IMR-90 (cell line): ENCODE measurements at regions not wholly inside any gene's neighbourhood (a gene's known extent, or its start where the extent isn't known, plus 50 kb on each side); places are given as distances from the start of the nearest gene placed in this dataset.
A peak's percentile ranks its signal among the peaks of the same experiment; 100 is the strongest.

Source experiments
- ATAC-seq: fragments of 200-7000 bp; cut with Tn5 transposase; 2 replicates; pipeline ENCODE4 v1.9.1; 2020; ENCODE audit warnings: low read depth, mild to moderate bottlenecking, moderate library complexity
- BruUV-seq: library from RNA; stranded (reverse); fragments of 400-500 nt; replicated peaks from 2 replicates; lab custom pipeline; 2021; lab: Mats Ljungman, UMichigan
- CTCF ChIA-PET: fragments of 300-600 bp; formaldehyde crosslinking; extraction: SDS; loops from one replicate; lab custom pipeline; 2021; ENCODE audit warnings: antibody characterized with exemption; lab: Yijun Ruan, JAX
- POLR2A ChIA-PET: fragments of 300-600 bp; sonication (Branson Sonifier 250); formaldehyde crosslinking; loops from one replicate; lab custom pipeline; 2022; ENCODE audit warnings: antibody characterized with exemption; ENCODE audit not compliant: unreplicated experiment; lab: Charles Lee
- DNase-seq: peaks from one replicate; pipeline ENCODE4 v3.0.0; 2013
- H2AFZ ChIP-seq: replicated peaks from 2 replicates; pipeline ENCODE3; 2013; ENCODE audit warnings: low read length, mild to moderate bottlenecking; ENCODE audit not compliant: poor library complexity
- H2AK5ac ChIP-seq: 2 replicates; pipeline ENCODE4 v1.6.1; 2013; ENCODE audit warnings: low read depth, low read length, inconsistent platforms
- H2AK9ac ChIP-seq: replicated peaks from 2 replicates; pipeline ENCODE3; 2013; ENCODE audit warnings: mild to moderate bottlenecking, low read depth, low read length, moderate library complexity; ENCODE audit not compliant: poor library complexity
- H2BK120ac ChIP-seq: 2 replicates; pipeline ENCODE4 v1.6.1; 2013; ENCODE audit warnings: low read depth, low read length, inconsistent platforms
- H2BK15ac ChIP-seq: 3 replicates; pipeline ENCODE4 v1.6.1; 2013; ENCODE audit warnings: low read depth, low read length, inconsistent platforms
- H2BK20ac ChIP-seq: 2 replicates; pipeline ENCODE4 v1.6.1; 2013; ENCODE audit warnings: low read depth, mild to moderate bottlenecking, inconsistent platforms, low read length, moderate library complexity
- H2BK5ac ChIP-seq: 2 replicates; pipeline ENCODE4 v1.6.1; 2013; ENCODE audit warnings: mild to moderate bottlenecking, low read depth, low read length, inconsistent platforms; ENCODE audit not compliant: poor library complexity, severe bottlenecking
- H3K14ac ChIP-seq: replicated peaks from 2 replicates; pipeline ENCODE4 v1.6.1; 2013; ENCODE audit warnings: low read depth, low read length, inconsistent platforms
- H3K18ac ChIP-seq: 2 replicates; pipeline ENCODE4 v1.6.1; 2013; ENCODE audit warnings: low read depth, low read length, control low read depth
- H3K23ac ChIP-seq: 2 replicates; pipeline ENCODE4 v1.6.1; 2013; ENCODE audit warnings: low read depth, low read length, inconsistent platforms
- H3K27ac ChIP-seq: 2 replicates; pipeline ENCODE4 v1.5.1; 2013; ENCODE audit warnings: mild to moderate bottlenecking, control low read depth, low read length; ENCODE audit not compliant: insufficient read depth
- H3K27me3 ChIP-seq: 2 replicates; pipeline ENCODE4 v1.6.1; 2013; ENCODE audit warnings: low read length; ENCODE audit not compliant: control insufficient read depth, insufficient read depth
- H3K36me3 ChIP-seq: 2 replicates; pipeline ENCODE4 v1.6.1; 2013; ENCODE audit warnings: low read length, mixed read lengths; ENCODE audit not compliant: control insufficient read depth, insufficient read depth
- H3K4ac ChIP-seq: 2 replicates; pipeline ENCODE4 v1.6.1; 2013; ENCODE audit warnings: low read depth, low read length, inconsistent platforms
- H3K4me1 ChIP-seq: 2 replicates; pipeline ENCODE4 v1.6.1; 2013; ENCODE audit warnings: low read length, mixed read lengths; ENCODE audit not compliant: control insufficient read depth, insufficient read depth
- H3K4me2 ChIP-seq: 2 replicates; pipeline ENCODE4 v1.6.1; 2013; ENCODE audit warnings: low read depth, mild to moderate bottlenecking, control low read depth, low read length, moderate library complexity
- H3K4me3 ChIP-seq: 2 replicates; pipeline ENCODE4 v1.5.1; 2013; ENCODE audit warnings: low read depth, mild to moderate bottlenecking, control low read depth, low read length, moderate library complexity; ENCODE audit not compliant: insufficient read depth
- H3K56ac ChIP-seq: 2 replicates; pipeline ENCODE4 v1.6.1; 2013; ENCODE audit warnings: low read length, inconsistent platforms; ENCODE audit not compliant: insufficient read depth; ENCODE audit errors: extremely low read depth
- H3K79me1 ChIP-seq, 2 experiments: 2 replicates each; pipeline ENCODE4 v1.6.1; 2013; ENCODE audit warnings: low read length in 2 of 2, inconsistent platforms in 1 of 2, low read depth in 1 of 2
- H3K9ac ChIP-seq: 2 replicates; pipeline ENCODE4 v1.6.1; 2013; ENCODE audit warnings: low read depth, low read length, control low read depth
- H3K9me1 ChIP-seq: 2 replicates; pipeline ENCODE4 v1.6.1; 2013; ENCODE audit warnings: low read length, inconsistent platforms; ENCODE audit not compliant: insufficient read depth
- H3K9me3 ChIP-seq: 2 replicates; pipeline ENCODE4 v1.6.1; 2013; ENCODE audit warnings: low read length; ENCODE audit not compliant: control insufficient read depth, insufficient read depth
- H4K20me1 ChIP-seq: 2 replicates; pipeline ENCODE4 v1.6.1; 2013; ENCODE audit warnings: low read length, inconsistent platforms; ENCODE audit not compliant: insufficient read depth
- H4K5ac ChIP-seq: 2 replicates; pipeline ENCODE4 v1.6.1; 2013; ENCODE audit warnings: mild to moderate bottlenecking, low read depth, low read length, control low read depth
- H4K8ac ChIP-seq, 2 experiments: 2 replicates each; pipeline ENCODE4 v1.6.1; 2013; ENCODE audit warnings: low read depth in 2 of 2, low read length in 2 of 2, control low read depth in 1 of 2, inconsistent platforms in 1 of 2
- H4K91ac ChIP-seq: 2 replicates; pipeline ENCODE4 v1.6.1; 2013; ENCODE audit warnings: low read depth, low read length, inconsistent platforms; ENCODE audit not compliant: insufficient read depth
- BHLHE40 ChIP-seq: fragments of 150-350 bp; IDR thresholded peaks from 2 replicates; pipeline ENCODE4 v1.6.1; 2016; ENCODE audit warnings: mild to moderate bottlenecking, low read depth, low read length
- CEBPB ChIP-seq: IDR thresholded peaks from 2 replicates; pipeline ENCODE4 v1.6.1; 2012; ENCODE audit warnings: low read depth, low read length, improper control_type of control experiment
- CHD1 ChIP-seq: IDR thresholded peaks from 2 replicates; pipeline ENCODE4 v1.6.1; 2012; ENCODE audit warnings: low read depth, low read length, improper control_type of control experiment
- FOS ChIP-seq: fragments of 150-350 bp; IDR thresholded peaks from 2 replicates; pipeline ENCODE4 v1.6.1; 2016; ENCODE audit warnings: low read depth, low read length
- MAFK ChIP-seq: IDR thresholded peaks from 2 replicates; pipeline ENCODE4 v1.6.1; 2012; ENCODE audit warnings: low read depth, low read length, improper control_type of control experiment
- MAZ ChIP-seq: IDR thresholded peaks from 2 replicates; pipeline ENCODE4 v1.6.1; 2012; ENCODE audit warnings: low read depth, mild to moderate bottlenecking, low read length, improper control_type of control experiment, moderate library complexity, borderline replicate concordance
- MXI1 ChIP-seq: IDR thresholded peaks from 2 replicates; pipeline ENCODE4 v1.6.1; 2012; ENCODE audit warnings: low read depth, mild to moderate bottlenecking, low read length, moderate library complexity, borderline replicate concordance
- NFE2L2 ChIP-seq: fragments of 150-350 bp; IDR thresholded peaks from 2 replicates; pipeline ENCODE4 v1.6.1; 2016; ENCODE audit warnings: low read depth, mild to moderate bottlenecking, low read length
- POLR2A ChIP-seq: IDR thresholded peaks from 2 replicates; pipeline ENCODE4 v1.6.1; 2012; ENCODE audit warnings: mild to moderate bottlenecking, low read depth, low read length
- RAD21 ChIP-seq: IDR thresholded peaks from 2 replicates; pipeline ENCODE4 v1.6.1; 2012; ENCODE audit warnings: low read length, improper control_type of control experiment
- RCOR1 ChIP-seq: IDR thresholded peaks from 2 replicates; pipeline ENCODE4 v1.6.1; 2012; ENCODE audit warnings: mild to moderate bottlenecking, low read length, improper control_type of control experiment; ENCODE audit not compliant: insufficient replicate concordance
- RFX5 ChIP-seq: IDR thresholded peaks from 2 replicates; pipeline ENCODE4 v1.8.0; 2012; ENCODE audit warnings: low read depth, mild to moderate bottlenecking, low read length, moderate library complexity
- SMC3 ChIP-seq: fragments of 150-350 bp; IDR thresholded peaks from 2 replicates; pipeline ENCODE4 v1.6.1; 2016; ENCODE audit warnings: low read depth, mild to moderate bottlenecking, antibody characterized with exemption, low read length, moderate library complexity
- WGBS, 2 experiments: methylation state at CpG; one replicate each; pipeline versions ENCODE4 v1.1.5 to v1.1.7; 2013; ENCODE audit warnings: missing lambda C conversion rate in 2 of 2; ENCODE audit not compliant: insufficient read length in 1 of 2; ENCODE audit errors: extremely low coverage in 2 of 2; 5-methylcytosine and 5-hydroxymethylcytosine counted together
- dilution Hi-C: fragments of 300-500 bp; cut with HindIII; formaldehyde crosslinking; loops from one replicate; pipeline ENCODE4 v1.14.3; 2018; ENCODE audit warnings: low sequenced_read_pairs; ENCODE audit not compliant: unreplicated experiment
- in situ Hi-C: fragments of 300-500 bp; cut with MboI; formaldehyde crosslinking; loops from 3 replicates; pipeline ENCODE4 v1.14.3; 2019; ENCODE audit warnings: low sequenced_read_pairs, inconsistent platforms, mixed read lengths
- intact Hi-C: fragments of 100-400 bp; cut with micrococcal nuclease; formaldehyde crosslinking; loops from 2 replicates; pipeline ENCODE4 v1.10.0; 2022
- TF ChIP-seq, protein P1 (sequence below): conservative IDR thresholded peaks from 2 replicates; pipeline ENCODE4 v1.5.1; 2012; ENCODE audit warnings: mild to moderate bottlenecking, low read depth, low read length, improper control_type of control experiment
- TF ChIP-seq, protein P2 (sequence below): fragments of 150-350 bp; IDR thresholded peaks from 2 replicates; pipeline ENCODE4 v1.6.1; 2016; ENCODE audit warnings: low read depth, mild to moderate bottlenecking, low read length, moderate library complexity, borderline replicate concordance
- TF ChIP-seq, protein P3 (sequence below): fragments of 150-350 bp; IDR thresholded peaks from 2 replicates; pipeline ENCODE4 v1.6.1; 2017; ENCODE audit warnings: mild to moderate bottlenecking, antibody characterized with exemption, low read length, low read depth

DNA sequence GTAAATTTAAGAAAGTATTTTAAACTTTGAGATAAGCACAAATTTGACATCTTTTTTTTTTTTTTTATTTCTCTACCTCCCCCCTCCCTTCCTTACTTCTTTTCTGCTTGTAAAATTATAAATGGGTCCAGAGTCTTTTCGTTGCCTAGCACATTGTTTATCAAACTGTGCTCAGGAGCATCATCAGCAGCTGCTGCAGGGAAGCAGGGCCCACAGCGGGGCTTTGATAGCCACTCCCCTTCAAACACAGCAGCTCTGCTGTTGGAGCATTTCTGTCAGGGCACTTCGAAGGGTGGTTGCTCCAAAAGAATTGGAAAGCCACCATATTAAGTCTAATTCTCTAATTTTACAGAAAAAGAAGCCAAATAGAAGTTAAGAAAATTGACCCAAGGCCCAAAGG, 588.3 kb downstream of the SPRY1 start:
- no peak overlapping the region for H3K4me3 ChIP-seq
- no peaks in the 10 kb centered on the region for H3K36me3 ChIP-seq
- BruUV-seq: no TSS peak
- no peak overlapping the region for H3K14ac ChIP-seq
- H3K23ac ChIP-seq: no peak overlapping the region
- no peak overlapping the region for H3K27ac ChIP-seq
- H3K9me3 ChIP-seq: peaks cover 5% of the 10 kb centered on the region; the same call in 1 of the 2 replicates
- no peaks in the 10 kb centered on the region for H3K9me1 ChIP-seq
- no peak overlapping the region for H3K4ac ChIP-seq
- H3K4me2 ChIP-seq: no peak overlapping the region
- H4K5ac ChIP-seq: no peak overlapping the region; the same call in 1 of the 2 replicates
- H3K4me1 ChIP-seq: peaks cover 3% of the 10 kb centered on the region
- H2BK15ac ChIP-seq: no peak overlapping the region; the same call in 2 of the 3 replicates
- WGBS, 2 experiments: no CpG with 5 or more reads among the region's 3 CpGs
- H2BK20ac ChIP-seq: no peak overlapping the region
- no peaks in the 10 kb centered on the region for H3K27me3 ChIP-seq
- H2AK9ac ChIP-seq: no peak overlapping the region
- DNase-seq (no peak), ATAC-seq (no peak)
- no peak overlapping the region for H4K8ac ChIP-seq
- H2BK120ac ChIP-seq: no peak overlapping the region
- H2AFZ ChIP-seq: no peak overlapping the region
- dilution Hi-C loops (no loop called here), in situ Hi-C loops (no loop called here), intact Hi-C loops (loop anchor here (5.0 kb wide), 2 partner anchors 153 to 588 kb away; partner anchors contain the start of gene SPRY1)
- H3K79me1 ChIP-seq: no peaks in the 10 kb centered on the region
- no peaks in the 10 kb centered on the region for H4K20me1 ChIP-seq
- no peak overlapping the region for H2BK5ac ChIP-seq
- ChIA-PET CTCF (interaction anchor here (0.6 kb wide), 1 partner anchor 151 kb away, joined by 3 read pairs; no protein-coding TSS in a partner anchor), POLR2A (interaction anchor here (0.7 kb wide), 2 partner anchors 126 to 1619 kb away, joined by 3 to 10 read pairs; no protein-coding TSS in a partner anchor)
- no peak overlapping the region for H4K91ac ChIP-seq
- H3K56ac ChIP-seq: no peak overlapping the region
- no peak overlapping the region for H2AK5ac ChIP-seq
- TF ChIP-seq POLR2A: no peak
- no peak for TF ChIP-seq MAFK
- no peak for TF ChIP-seq BHLHE40
- TF ChIP-seq, protein P1, sequence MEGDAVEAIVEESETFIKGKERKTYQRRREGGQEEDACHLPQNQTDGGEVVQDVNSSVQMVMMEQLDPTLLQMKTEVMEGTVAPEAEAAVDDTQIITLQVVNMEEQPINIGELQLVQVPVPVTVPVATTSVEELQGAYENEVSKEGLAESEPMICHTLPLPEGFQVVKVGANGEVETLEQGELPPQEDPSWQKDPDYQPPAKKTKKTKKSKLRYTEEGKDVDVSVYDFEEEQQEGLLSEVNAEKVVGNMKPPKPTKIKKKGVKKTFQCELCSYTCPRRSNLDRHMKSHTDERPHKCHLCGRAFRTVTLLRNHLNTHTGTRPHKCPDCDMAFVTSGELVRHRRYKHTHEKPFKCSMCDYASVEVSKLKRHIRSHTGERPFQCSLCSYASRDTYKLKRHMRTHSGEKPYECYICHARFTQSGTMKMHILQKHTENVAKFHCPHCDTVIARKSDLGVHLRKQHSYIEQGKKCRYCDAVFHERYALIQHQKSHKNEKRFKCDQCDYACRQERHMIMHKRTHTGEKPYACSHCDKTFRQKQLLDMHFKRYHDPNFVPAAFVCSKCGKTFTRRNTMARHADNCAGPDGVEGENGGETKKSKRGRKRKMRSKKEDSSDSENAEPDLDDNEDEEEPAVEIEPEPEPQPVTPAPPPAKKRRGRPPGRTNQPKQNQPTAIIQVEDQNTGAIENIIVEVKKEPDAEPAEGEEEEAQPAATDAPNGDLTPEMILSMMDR: no peak
- no peak for TF ChIP-seq CHD1
- TF ChIP-seq CEBPB: no peak
- TF ChIP-seq, protein P2, sequence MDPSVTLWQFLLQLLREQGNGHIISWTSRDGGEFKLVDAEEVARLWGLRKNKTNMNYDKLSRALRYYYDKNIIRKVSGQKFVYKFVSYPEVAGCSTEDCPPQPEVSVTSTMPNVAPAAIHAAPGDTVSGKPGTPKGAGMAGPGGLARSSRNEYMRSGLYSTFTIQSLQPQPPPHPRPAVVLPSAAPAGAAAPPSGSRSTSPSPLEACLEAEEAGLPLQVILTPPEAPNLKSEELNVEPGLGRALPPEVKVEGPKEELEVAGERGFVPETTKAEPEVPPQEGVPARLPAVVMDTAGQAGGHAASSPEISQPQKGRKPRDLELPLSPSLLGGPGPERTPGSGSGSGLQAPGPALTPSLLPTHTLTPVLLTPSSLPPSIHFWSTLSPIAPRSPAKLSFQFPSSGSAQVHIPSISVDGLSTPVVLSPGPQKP: no peak
- TF ChIP-seq FOS: no peak
- TF ChIP-seq NFE2L2: no peak
- TF ChIP-seq MAZ: no peak
- no peak for TF ChIP-seq RAD21
- no peak for TF ChIP-seq MXI1
- TF ChIP-seq RCOR1: no peak
- TF ChIP-seq RFX5: no peak
- no peak for TF ChIP-seq SMC3
- TF ChIP-seq, protein P3, sequence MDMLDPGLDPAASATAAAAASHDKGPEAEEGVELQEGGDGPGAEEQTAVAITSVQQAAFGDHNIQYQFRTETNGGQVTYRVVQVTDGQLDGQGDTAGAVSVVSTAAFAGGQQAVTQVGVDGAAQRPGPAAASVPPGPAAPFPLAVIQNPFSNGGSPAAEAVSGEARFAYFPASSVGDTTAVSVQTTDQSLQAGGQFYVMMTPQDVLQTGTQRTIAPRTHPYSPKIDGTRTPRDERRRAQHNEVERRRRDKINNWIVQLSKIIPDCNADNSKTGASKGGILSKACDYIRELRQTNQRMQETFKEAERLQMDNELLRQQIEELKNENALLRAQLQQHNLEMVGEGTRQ: no peak
- 0 out of 2 replicates have a peak overlapping the region, but pooled peaks have one; percentile 41 for H3K18ac ChIP-seq
- no peak overlapping the region for H3K9ac ChIP-seq
